ENCODE measurements at regions not wholly inside any gene's neighbourhood (a gene's known extent, or its start where the extent isn't known, plus 50 kb on each side); places are given as distances from the start of the nearest gene placed in this dataset.

DNA sequence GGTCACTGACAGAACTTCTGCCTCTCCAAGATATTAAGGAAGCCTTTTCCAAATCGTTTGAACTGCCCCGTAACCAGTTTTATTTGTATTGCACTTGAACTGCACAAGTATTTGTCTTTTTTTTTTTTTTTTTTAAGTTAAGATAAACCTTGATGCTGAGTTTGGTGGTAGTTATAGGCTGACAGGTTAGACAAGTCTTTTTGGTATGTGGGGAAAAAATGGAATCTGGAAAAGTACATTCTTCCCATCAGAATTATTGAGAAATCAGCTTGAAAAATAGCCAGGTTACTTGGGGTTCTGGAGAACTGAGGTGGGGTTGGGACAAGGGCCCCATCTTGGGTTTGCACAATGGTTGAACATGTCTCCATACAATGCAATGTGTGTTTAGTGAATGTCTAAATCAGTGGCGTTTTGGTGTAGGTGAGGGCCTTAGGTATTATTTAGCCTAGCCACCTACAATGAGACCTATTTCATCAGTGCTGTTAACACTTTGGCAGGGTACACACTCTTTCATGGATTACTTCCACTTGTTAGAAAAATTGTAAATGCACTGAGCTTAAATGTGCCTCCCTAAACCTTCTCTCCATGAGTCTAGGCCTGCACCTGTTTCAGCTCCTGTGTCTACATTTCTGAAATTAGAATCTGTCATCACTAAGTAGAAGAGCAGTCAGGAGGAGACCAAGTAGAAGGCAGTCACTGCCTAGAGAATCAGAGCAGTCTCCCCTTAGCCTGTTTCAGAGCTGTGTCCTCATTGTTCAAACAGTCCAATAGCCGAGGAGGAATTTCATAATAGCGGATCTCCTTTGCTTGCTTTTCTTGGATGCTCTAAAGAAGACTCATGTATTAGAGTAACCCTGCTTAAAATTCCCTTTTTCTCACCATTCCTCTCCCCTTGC lies 140.0 kb upstream of the HMHB1 start:
- TF ChIP-seq POLR2AphosphoS5 (IDR thresholded peaks at IDR 0.05) (no peak), POLR2A (IDR thresholded peaks at IDR 0.05) (no peak), EP300 (IDR thresholded peaks at IDR 0.05) (no peak)
- TF ChIP-seq, protein P1, sequence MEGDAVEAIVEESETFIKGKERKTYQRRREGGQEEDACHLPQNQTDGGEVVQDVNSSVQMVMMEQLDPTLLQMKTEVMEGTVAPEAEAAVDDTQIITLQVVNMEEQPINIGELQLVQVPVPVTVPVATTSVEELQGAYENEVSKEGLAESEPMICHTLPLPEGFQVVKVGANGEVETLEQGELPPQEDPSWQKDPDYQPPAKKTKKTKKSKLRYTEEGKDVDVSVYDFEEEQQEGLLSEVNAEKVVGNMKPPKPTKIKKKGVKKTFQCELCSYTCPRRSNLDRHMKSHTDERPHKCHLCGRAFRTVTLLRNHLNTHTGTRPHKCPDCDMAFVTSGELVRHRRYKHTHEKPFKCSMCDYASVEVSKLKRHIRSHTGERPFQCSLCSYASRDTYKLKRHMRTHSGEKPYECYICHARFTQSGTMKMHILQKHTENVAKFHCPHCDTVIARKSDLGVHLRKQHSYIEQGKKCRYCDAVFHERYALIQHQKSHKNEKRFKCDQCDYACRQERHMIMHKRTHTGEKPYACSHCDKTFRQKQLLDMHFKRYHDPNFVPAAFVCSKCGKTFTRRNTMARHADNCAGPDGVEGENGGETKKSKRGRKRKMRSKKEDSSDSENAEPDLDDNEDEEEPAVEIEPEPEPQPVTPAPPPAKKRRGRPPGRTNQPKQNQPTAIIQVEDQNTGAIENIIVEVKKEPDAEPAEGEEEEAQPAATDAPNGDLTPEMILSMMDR (IDR thresholded peaks at IDR 0.05) = no peak

DNA sequence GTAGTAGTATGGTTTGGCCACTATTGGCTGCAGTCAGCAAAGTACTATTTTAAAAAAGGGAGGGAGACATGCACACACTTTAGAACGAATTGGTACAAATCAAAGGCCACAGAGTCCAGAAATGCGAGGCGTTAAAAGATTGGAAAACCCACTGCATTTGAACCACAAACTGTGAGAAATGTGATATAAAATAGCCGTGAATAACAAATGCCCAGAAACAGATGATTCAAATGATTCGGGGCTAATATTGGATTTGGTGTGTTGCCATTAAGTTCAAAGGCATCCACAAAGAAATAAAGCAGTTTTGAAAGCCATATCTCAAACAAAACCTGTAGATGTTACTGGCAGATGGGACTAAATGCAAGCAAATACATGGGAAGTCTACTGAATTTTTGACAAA lies 140.9 kb upstream of the HMHB1 start:
- DNase-seq = no peak
- no peak for TF ChIP-seq EP300 (IDR thresholded peaks at IDR 0.05)
- TF ChIP-seq, protein P1 (IDR thresholded peaks at IDR 0.05) = no peak
- no peak for TF ChIP-seq POLR2AphosphoS5 (IDR thresholded peaks at IDR 0.05)
- TF ChIP-seq POLR2A (IDR thresholded peaks at IDR 0.05) = no peak
- Histone ChIP-seq H3K4me1 (no peaks in the 10 kb centered on the region), H3K9me3 (no peaks in the 10 kb centered on the region), H3K36me3 (no peaks in the 10 kb centered on the region), H3K27me3 (no peaks in the 10 kb centered on the region), H3K27ac (no peak overlapping the region), H3K4me3 (no peak overlapping the region)
- intact Hi-C loops (cut with DNase I) = no loop called here
- 94 to 96% methylated on average over 5 of the region's 5 CpGs for WGBS, 2 donors

More for the DNA sequence above, 140.0 kb upstream of the HMHB1 start:
- Histone ChIP-seq H3K27me3 (no peaks in the 10 kb centered on the region), H3K36me3 (no peaks in the 10 kb centered on the region), H3K9me3 (no peaks in the 10 kb centered on the region), H3K27ac (no peak overlapping the region), H3K4me1 (no peaks in the 10 kb centered on the region), H3K4me3 (no peak overlapping the region)
- no peak for DNase-seq
- WGBS, 2 donors = 88 to 93% methylated on average over 5 of the region's 5 CpGs
- intact Hi-C loops (cut with DNase I) = no loop called here

- no peaks in the 10 kb centered on the region for H3K36me3 ChIP-seq
- H3K27me3 ChIP-seq = no peaks in the 10 kb centered on the region
- no peak for DNase-seq
- no peaks in the 10 kb centered on the region for H3K9me3 ChIP-seq
- no peaks in the 10 kb centered on the region for H3K4me1 ChIP-seq
- H3K27ac ChIP-seq = no peak overlapping the region
- 60 to 80% methylated on average over 4 of the region's 4 CpGs for WGBS, 2 donors
- TF ChIP-seq EP300 (IDR thresholded peaks at IDR 0.05) = no peak
- no peak for TF ChIP-seq POLR2AphosphoS5 (IDR thresholded peaks at IDR 0.05)
- TF ChIP-seq, protein P1 (IDR thresholded peaks at IDR 0.05) = no peak
- no peak for TF ChIP-seq POLR2A (IDR thresholded peaks at IDR 0.05)
- intact Hi-C loops (cut with DNase I) = no loop called here
- H3K4me3 ChIP-seq = no peak overlapping the region
Measured at GRCh38 chr5:143665866-143666265, 146.1 kb upstream of the HMHB1 start.

DNA sequence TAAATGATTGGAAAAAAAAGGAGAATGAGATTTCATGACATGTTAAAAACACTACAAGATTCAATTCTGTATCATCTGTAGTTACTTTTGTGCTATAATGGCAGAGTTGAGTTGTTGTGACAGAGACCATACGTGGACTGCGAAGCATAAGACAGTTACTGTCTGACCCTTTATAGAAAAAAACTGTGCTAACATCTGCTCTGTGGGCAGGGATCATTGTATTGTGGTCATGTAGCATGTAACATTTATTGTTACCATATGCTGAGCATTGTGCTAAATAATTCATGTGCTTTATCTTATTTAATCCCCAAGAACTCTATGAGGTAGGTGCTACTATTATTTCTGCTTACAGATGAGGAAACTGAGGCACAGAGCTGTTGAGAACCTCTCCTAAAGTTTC lies 147.3 kb upstream of the HMHB1 start:
- intact Hi-C loops (cut with DNase I) = no loop called here
- no peaks in the 10 kb centered on the region for H3K4me1 ChIP-seq
- no peaks in the 10 kb centered on the region for H3K27me3 ChIP-seq
- no peaks in the 10 kb centered on the region for H3K9me3 ChIP-seq
- H3K4me3 ChIP-seq = no peak overlapping the region
- H3K36me3 ChIP-seq = no peaks in the 10 kb centered on the region
- 84 to 91% methylated on average over 2 of the region's 2 CpGs for WGBS, 2 donors
- DNase-seq = no peak
- no peak overlapping the region for H3K27ac ChIP-seq
- no peak for TF ChIP-seq POLR2AphosphoS5 (IDR thresholded peaks at IDR 0.05)
- TF ChIP-seq, protein P1 (IDR thresholded peaks at IDR 0.05) = no peak
- no peak for TF ChIP-seq EP300 (IDR thresholded peaks at IDR 0.05)
- no peak for TF ChIP-seq POLR2A (IDR thresholded peaks at IDR 0.05)

Measured in sigmoid colon (tissue), 6 donors.